ENCODE measurements at regions not wholly inside any gene's neighbourhood (a gene's known extent, or its start where the extent isn't known, plus 50 kb on each side); places are given as distances from the start of the nearest gene placed in this dataset.

DNA sequence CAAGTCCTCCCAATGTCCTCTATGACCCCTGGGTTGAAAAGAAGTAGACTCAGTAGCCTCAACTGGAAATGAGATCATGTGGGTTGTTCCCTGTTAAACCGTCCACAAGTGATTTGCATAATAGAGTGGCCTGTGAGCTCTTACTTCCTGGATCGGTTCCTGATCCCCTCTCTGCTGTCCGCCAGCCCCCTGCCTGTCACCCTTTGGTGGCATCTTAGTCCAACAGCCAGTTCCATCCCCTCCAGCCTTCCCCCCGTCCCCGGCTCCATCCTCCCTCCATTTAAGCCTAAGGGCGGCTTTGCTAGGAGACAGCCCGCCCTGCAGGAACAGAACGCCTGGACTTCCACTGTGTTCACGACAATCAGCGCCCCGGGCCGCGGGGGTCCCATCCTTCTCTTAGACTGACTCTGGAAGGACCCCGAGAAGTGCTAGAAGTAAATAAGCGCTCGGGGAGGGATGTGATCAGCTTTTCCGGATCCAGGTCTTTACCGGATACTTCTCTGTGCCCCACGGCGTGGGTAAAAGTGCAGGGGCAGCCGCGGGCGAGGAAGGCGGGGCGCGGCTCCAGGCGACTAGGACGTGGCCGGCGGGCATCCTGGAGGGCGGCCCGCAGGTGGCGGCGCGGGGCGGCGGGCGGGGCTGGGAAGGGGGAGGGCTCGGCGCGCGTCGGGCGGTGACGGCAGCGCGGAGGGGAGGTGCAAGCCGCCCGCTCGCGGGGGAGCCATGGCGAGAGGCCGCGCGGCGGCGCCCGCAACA is 51.2 kb upstream of the ULK4 start (continued):
- TF ChIP-seq, protein P1, sequence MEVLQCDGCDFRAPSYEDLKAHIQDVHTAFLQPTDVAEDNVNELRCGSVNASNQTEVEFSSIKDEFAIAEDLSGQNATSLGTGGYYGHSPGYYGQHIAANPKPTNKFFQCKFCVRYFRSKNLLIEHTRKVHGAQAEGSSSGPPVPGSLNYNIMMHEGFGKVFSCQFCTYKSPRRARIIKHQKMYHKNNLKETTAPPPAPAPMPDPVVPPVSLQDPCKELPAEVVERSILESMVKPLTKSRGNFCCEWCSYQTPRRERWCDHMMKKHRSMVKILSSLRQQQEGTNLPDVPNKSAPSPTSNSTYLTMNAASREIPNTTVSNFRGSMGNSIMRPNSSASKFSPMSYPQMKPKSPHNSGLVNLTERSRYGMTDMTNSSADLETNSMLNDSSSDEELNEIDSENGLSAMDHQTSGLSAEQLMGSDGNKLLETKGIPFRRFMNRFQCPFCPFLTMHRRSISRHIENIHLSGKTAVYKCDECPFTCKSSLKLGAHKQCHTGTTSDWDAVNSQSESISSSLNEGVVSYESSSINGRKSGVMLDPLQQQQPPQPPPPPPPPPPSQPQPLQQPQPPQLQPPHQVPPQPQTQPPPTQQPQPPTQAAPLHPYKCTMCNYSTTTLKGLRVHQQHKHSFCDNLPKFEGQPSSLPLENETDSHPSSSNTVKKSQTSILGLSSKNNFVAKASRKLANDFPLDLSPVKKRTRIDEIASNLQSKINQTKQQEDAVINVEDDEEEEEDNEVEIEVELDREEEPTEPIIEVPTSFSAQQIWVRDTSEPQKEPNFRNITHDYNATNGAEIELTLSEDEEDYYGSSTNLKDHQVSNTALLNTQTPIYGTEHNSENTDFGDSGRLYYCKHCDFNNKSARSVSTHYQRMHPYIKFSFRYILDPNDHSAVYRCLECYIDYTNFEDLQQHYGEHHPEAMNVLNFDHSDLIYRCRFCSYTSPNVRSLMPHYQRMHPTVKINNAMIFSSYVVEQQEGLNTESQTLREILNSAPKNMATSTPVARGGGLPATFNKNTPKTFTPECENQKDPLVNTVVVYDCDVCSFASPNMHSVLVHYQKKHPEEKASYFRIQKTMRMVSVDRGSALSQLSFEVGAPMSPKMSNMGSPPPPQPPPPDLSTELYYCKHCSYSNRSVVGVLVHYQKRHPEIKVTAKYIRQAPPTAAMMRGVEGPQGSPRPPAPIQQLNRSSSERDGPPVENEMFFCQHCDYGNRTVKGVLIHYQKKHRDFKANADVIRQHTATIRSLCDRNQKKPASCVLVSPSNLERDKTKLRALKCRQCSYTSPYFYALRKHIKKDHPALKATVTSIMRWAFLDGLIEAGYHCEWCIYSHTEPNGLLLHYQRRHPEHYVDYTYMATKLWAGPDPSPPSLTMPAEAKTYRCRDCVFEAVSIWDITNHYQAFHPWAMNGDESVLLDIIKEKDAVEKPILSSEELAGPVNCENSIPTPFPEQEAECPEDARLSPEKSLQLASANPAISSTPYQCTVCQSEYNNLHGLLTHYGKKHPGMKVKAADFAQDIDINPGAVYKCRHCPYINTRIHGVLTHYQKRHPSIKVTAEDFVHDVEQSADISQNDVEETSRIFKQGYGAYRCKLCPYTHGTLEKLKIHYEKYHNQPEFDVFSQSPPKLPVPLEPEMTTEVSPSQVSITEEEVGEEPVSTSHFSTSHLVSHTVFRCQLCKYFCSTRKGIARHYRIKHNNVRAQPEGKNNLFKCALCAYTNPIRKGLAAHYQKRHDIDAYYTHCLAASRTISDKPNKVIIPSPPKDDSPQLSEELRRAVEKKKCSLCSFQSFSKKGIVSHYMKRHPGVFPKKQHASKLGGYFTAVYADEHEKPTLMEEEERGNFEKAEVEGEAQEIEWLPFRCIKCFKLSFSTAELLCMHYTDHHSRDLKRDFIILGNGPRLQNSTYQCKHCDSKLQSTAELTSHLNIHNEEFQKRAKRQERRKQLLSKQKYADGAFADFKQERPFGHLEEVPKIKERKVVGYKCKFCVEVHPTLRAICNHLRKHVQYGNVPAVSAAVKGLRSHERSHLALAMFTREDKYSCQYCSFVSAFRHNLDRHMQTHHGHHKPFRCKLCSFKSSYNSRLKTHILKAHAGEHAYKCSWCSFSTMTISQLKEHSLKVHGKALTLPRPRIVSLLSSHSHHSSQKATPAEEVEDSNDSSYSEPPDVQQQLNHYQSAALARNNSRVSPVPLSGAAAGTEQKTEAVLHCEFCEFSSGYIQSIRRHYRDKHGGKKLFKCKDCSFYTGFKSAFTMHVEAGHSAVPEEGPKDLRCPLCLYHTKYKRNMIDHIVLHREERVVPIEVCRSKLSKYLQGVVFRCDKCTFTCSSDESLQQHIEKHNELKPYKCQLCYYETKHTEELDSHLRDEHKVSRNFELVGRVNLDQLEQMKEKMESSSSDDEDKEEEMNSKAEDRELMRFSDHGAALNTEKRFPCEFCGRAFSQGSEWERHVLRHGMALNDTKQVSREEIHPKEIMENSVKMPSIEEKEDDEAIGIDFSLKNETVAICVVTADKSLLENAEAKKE (CRISPR knock-in tag; IDR thresholded peaks at IDR 0.05): no peak

DNA sequence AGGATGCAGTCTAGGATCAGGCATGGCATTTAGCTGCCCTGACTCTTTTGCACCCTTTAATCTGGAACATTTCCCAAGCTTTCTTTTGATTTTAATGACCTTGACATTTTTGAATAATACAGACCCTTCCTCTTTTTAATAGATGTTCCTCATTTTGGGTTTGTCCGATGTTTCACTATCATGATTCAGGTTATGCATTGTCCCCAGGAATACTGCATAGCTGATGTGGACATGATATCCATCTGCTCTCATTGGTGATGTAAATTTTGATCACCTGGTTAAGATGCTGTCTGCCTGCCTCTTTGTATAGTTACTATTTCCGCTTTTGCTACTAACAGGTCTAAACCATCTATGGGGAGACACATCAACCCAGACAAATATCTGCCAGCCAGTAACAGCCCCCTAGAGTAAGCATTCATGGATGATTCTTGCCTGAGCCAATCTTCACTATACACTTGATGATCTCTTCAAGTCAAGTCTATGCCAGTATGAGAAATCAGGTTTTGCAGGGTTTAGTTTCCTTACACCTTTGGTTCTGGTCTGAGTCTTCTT is 50.6 kb upstream of the ULK4 start:
- Histone ChIP-seq H3K4me2 (peak overlapping the region; percentile 100), H3K4me1 (ENCODE audit: insufficient read depth) (peaks cover 22% of the 10 kb centered on the region), H3K4me3 (peak overlapping the region; percentile 99), H3K79me2 (replicated peaks; ENCODE audit: insufficient read depth) (peaks cover 36% of the 10 kb centered on the region), H3K27me3 (ENCODE audit: insufficient read depth) (peaks cover 24% of the 10 kb centered on the region), H2AFZ (peak overlapping the region; percentile 100), H3K9me2 (ENCODE audit: insufficient read depth) (no peaks in the 10 kb centered on the region), H3K27ac (ENCODE audit: low read depth) (no peak overlapping the region), H4K20me1 (replicated peaks; ENCODE audit: insufficient read depth) (no peaks in the 10 kb centered on the region; the same call in 1 of the 2 replicates), H3F3A (replicated peaks; ENCODE audit: low read depth) (no peaks in the 10 kb centered on the region; the same call in 1 of the 2 replicates), H3K36me3 (ENCODE audit: insufficient read depth) (no peaks in the 10 kb centered on the region)
- Mint-ChIP-seq H3K27me3 (ENCODE audit: insufficient read depth, low read depth, poor library complexity) (peaks cover 10% of the 10 kb centered on the region), H3K4me1 (peaks cover 19% of the 10 kb centered on the region), H3K9me3 (no peaks in the 10 kb centered on the region; the same call in 2 of the 3 replicates), H3K27ac (no peak overlapping the region), H3K36me3 (ENCODE audit: low read depth) (no peaks in the 10 kb centered on the region; the same call in 2 of the 3 replicates), H3K4me3 (peak overlapping the region; percentile 84)
- ATAC-seq: no peak
- no peak for DNase-seq (ENCODE audit: low spot score)
- TF ChIP-seq ZNF114 (CRISPR knock-in tag; IDR thresholded peaks at IDR 0.05) (no peak), CREB1 (CRISPR knock-in tag; IDR thresholded peaks at IDR 0.05; ENCODE audit: low read depth) (no peak), STAT1 (IDR thresholded peaks at IDR 0.05; ENCODE audit: unreplicated experiment) (no peak), NANOG (IDR thresholded peaks at IDR 0.05; ENCODE audit: borderline replicate concordance) (no peak), POLR2AphosphoS5 (IDR thresholded peaks at IDR 0.05; ENCODE audit: low read depth) (no peak), EZH2phosphoT487 (IDR thresholded peaks at IDR 0.05; ENCODE audit: unreplicated experiment) (no peak), EZH2 (IDR thresholded peaks at IDR 0.05; ENCODE audit: low read depth, unreplicated experiment) (no peak), ZNF331 (CRISPR knock-in tag; IDR thresholded peaks at IDR 0.05; ENCODE audit: low read depth) (no peak)
- TF ChIP-seq, protein P2, sequence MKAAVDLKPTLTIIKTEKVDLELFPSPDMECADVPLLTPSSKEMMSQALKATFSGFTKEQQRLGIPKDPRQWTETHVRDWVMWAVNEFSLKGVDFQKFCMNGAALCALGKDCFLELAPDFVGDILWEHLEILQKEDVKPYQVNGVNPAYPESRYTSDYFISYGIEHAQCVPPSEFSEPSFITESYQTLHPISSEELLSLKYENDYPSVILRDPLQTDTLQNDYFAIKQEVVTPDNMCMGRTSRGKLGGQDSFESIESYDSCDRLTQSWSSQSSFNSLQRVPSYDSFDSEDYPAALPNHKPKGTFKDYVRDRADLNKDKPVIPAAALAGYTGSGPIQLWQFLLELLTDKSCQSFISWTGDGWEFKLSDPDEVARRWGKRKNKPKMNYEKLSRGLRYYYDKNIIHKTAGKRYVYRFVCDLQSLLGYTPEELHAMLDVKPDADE (IDR thresholded peaks at IDR 0.05): no peak
